Colonic mucosa (tissue), 4 donors: ENCODE measurements at regions not wholly inside any gene's neighbourhood (a gene's known extent, or its start where the extent isn't known, plus 50 kb on each side); places are given as distances from the start of the nearest gene placed in this dataset.

Source experiments
- DNase-seq: peaks from one replicate; pipeline ENCODE4 v3.0.0-alpha.2; 2020
- H3K27ac ChIP-seq: fragments of 200-600 bp; one replicate; pipeline ENCODE4 v1.8.0; 2021
- H3K27me3 ChIP-seq: fragments of 200-600 bp; one replicate; pipeline ENCODE4 v1.8.0; 2021
- H3K36me3 ChIP-seq: fragments of 200-600 bp; one replicate; pipeline ENCODE4 v1.8.0; 2021
- H3K4me1 ChIP-seq: fragments of 200-600 bp; one replicate; pipeline ENCODE4 v1.8.0; 2021; ENCODE audit warnings: mild to moderate bottlenecking
- H3K4me3 ChIP-seq: fragments of 200-600 bp; one replicate; pipeline ENCODE4 v1.8.0; 2021
- H3K9ac ChIP-seq, 2 donors: one replicate each; pipeline ENCODE4 v1.7.0; 2013; ENCODE audit warnings: control low read depth in 2 of 2, low read depth in 2 of 2, low read length in 2 of 2
- H3K9me3 ChIP-seq: fragments of 200-600 bp; one replicate; pipeline ENCODE4 v1.8.0; 2021
- intact Hi-C: fragments of 100-400 bp; cut with DNase I; formaldehyde crosslinking; loops from one replicate; pipeline ENCODE4 v1.14.1; 2022
- TF ChIP-seq, protein P1 (sequence below): fragments of 200-600 bp; IDR thresholded peaks from one replicate; pipeline ENCODE4 v1.8.0; 2022; ENCODE audit warnings: antibody characterized with exemption, mild to moderate bottlenecking
- donor health status: healthy.
- donor health status: DM: no; HTN: no; CAD: no.
- donor health status: DM: no; HTN: no; CAD: no.

DNA sequence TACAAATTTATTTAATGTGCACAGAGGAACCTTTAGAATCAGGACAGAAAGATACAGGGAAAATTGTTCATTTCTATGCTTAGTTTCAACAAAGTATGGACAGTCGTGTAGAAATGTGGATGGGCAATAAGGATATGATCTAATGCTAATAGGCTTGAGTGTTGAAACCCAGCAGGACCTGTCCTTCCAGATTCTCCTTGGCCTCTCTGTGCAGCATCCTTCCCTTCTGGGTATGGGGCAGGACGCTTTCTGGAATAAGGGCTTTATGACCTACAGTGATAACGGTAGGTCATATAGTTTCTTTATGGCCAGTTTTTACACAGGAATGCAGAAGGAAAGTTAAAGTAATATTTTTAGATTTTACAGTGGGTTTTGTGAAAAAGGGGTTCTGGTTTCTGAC lies 698.1 kb downstream of the SI start:
- intact Hi-C loops = no loop called here
- Histone ChIP-seq H3K4me3 (no peak overlapping the region), H3K27me3 (no peaks in the 10 kb centered on the region), H3K4me1 (no peaks in the 10 kb centered on the region), H3K27ac (no peak overlapping the region), H3K9ac (no peak overlapping the region), H3K36me3 (no peaks in the 10 kb centered on the region), H3K9me3 (no peaks in the 10 kb centered on the region)
- no peak for DNase-seq
- TF ChIP-seq, protein P1, sequence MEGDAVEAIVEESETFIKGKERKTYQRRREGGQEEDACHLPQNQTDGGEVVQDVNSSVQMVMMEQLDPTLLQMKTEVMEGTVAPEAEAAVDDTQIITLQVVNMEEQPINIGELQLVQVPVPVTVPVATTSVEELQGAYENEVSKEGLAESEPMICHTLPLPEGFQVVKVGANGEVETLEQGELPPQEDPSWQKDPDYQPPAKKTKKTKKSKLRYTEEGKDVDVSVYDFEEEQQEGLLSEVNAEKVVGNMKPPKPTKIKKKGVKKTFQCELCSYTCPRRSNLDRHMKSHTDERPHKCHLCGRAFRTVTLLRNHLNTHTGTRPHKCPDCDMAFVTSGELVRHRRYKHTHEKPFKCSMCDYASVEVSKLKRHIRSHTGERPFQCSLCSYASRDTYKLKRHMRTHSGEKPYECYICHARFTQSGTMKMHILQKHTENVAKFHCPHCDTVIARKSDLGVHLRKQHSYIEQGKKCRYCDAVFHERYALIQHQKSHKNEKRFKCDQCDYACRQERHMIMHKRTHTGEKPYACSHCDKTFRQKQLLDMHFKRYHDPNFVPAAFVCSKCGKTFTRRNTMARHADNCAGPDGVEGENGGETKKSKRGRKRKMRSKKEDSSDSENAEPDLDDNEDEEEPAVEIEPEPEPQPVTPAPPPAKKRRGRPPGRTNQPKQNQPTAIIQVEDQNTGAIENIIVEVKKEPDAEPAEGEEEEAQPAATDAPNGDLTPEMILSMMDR = no peak

DNA sequence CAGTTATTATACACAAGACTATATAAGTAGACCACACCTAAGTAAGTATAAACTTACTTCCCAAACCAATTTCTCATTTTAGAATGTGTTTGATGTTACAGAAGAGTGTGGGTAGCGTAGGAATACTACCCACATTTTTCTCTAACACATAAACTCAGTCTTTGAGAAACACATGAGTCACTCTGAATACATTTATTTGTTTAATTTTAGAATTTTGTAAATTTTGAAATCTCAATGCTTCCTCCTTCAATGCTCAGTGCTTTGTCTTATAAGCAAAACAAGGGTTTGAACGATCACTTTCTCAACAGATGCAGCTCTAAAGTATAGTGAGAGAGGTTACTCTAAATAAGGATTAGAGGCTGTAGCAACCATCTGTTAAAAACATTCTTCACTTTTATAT lies 700.8 kb downstream of the SI start:
- Histone ChIP-seq H3K36me3 (no peaks in the 10 kb centered on the region), H3K9me3 (no peaks in the 10 kb centered on the region), H3K27me3 (no peaks in the 10 kb centered on the region), H3K27ac (no peak overlapping the region), H3K4me1 (no peaks in the 10 kb centered on the region), H3K4me3 (no peak overlapping the region), H3K9ac (no peak overlapping the region)
- no peak for DNase-seq
- TF ChIP-seq, protein P1 = no peak
- intact Hi-C loops = no loop called here

DNA sequence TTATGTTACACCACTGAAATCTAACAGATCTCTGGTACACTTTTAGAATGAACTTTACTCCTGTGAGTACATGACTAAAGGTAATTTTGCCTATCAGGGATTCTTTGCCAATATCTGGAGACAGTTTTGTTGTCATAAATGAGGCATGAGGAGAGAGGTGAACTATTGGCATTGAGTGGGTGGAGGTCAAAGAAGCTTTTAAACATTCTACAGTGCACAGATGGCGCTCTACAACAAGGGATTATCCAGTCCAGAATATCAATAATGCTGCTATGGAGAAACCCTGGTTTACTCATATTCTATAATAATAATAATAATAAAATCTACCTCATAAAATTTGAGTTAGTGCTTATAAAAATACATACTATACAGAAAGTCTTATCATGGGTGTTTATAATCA lies 702.3 kb downstream of the SI start:
- no peaks in the 10 kb centered on the region for H3K4me1 ChIP-seq
- no peak for DNase-seq
- H3K4me3 ChIP-seq = no peak overlapping the region
- H3K9me3 ChIP-seq = no peaks in the 10 kb centered on the region
- TF ChIP-seq, protein P1 = no peak
- intact Hi-C loops = no loop called here
- H3K36me3 ChIP-seq = no peaks in the 10 kb centered on the region
- H3K9ac ChIP-seq = no peak overlapping the region
- no peaks in the 10 kb centered on the region for H3K27me3 ChIP-seq
- no peak overlapping the region for H3K27ac ChIP-seq

DNA sequence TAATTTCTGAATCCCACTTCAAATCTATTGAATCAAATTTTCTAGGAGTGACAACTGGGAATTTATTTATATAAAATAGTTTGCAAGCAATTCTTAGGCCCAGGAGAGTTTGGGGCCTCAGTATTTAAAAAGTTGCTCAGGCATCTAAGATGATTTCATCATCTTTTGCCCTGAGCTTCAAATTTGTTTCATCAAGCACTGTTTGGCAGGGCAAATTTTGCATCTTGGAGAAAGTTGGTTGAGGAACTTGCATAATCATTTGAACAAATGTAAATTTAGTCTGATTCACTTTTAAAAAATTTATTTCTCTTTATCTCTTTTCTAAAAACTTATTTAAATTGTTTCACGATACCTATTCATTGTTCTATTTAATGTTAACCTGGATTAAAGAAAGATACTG lies 702.8 kb downstream of the SI start:
- no peaks in the 10 kb centered on the region for H3K4me1 ChIP-seq

DNA sequence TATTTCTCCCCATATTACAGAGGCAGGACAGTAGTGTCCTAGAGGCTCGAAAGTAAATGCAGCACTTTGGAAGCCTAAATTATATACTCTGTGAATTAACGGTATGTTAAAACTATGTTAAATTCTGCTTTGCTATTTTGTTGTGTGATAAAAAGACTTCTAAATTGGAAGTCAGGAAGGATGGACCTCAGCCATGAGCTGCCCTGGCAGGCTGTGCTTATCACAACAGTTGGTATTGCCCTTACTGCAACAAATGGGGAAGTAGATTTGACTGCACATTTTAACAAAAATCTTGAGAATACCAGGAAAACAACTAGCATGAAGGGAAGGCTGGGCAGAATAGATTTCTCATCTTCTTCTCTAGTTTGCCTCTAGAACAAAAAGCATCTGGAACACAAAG lies 706.6 kb downstream of the SI start:
- H3K4me1 ChIP-seq = no peaks in the 10 kb centered on the region
- no peak for DNase-seq
- no peaks in the 10 kb centered on the region for H3K27me3 ChIP-seq
- TF ChIP-seq, protein P1 = no peak
- H3K9me3 ChIP-seq = no peaks in the 10 kb centered on the region
- intact Hi-C loops = no loop called here
- no peak overlapping the region for H3K4me3 ChIP-seq
- H3K27ac ChIP-seq = no peak overlapping the region
- H3K9ac ChIP-seq = no peak overlapping the region
- no peaks in the 10 kb centered on the region for H3K36me3 ChIP-seq

More for the DNA sequence above, 702.8 kb downstream of the SI start:
- TF ChIP-seq, protein P1 = no peak
- no peaks in the 10 kb centered on the region for H3K27me3 ChIP-seq
- H3K4me3 ChIP-seq = no peak overlapping the region
- H3K9me3 ChIP-seq = no peaks in the 10 kb centered on the region
- intact Hi-C loops = no loop called here
- no peak overlapping the region for H3K27ac ChIP-seq
- no peak overlapping the region for H3K9ac ChIP-seq
- no peaks in the 10 kb centered on the region for H3K36me3 ChIP-seq
- DNase-seq = no peak

DNA sequence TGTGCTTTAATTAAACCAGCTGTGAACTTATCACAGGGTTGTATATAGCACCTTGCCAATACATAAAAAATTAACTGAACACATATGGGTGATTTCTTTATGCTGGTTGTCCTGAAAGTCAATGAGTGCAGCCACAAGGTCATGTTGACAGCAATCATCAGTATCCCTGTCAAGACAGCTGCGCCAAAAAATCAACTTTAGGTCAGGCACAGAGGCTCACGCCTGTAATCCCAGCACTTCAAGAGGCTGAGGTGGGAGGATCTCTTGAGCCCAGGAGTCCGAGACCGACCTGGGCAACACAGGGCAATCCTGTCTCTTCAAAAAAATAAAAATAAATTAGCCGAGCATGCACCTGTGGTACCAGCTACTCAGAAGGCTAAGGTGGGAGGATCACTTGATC lies 707.3 kb downstream of the SI start:
- Histone ChIP-seq H3K4me3 (no peak overlapping the region), H3K27me3 (no peaks in the 10 kb centered on the region), H3K4me1 (no peaks in the 10 kb centered on the region), H3K36me3 (no peaks in the 10 kb centered on the region), H3K9me3 (no peaks in the 10 kb centered on the region), H3K27ac (no peak overlapping the region), H3K9ac (no peak overlapping the region)
- intact Hi-C loops = no loop called here
- no peak for DNase-seq
- TF ChIP-seq, protein P1 = no peak
